ENCODE measurements at regions not wholly inside any gene's neighbourhood (a gene's known extent, or its start where the extent isn't known, plus 50 kb on each side); places are given as distances from the start of the nearest gene placed in this dataset.

- no peak for TF ChIP-seq CTCF (IDR thresholded peaks at IDR 0.05)
- TF ChIP-seq POLR2A (IDR thresholded peaks at IDR 0.05), result no peak
Observed at GRCh38 chr10:78513986-78514385, 480.3 kb downstream of the RPS24 start.

All from right lobe of liver (tissue), 4 donors.